ENCODE measurements at regions not wholly inside any gene's neighbourhood (a gene's known extent, or its start where the extent isn't known, plus 50 kb on each side); places are given as distances from the start of the nearest gene placed in this dataset.

DNA sequence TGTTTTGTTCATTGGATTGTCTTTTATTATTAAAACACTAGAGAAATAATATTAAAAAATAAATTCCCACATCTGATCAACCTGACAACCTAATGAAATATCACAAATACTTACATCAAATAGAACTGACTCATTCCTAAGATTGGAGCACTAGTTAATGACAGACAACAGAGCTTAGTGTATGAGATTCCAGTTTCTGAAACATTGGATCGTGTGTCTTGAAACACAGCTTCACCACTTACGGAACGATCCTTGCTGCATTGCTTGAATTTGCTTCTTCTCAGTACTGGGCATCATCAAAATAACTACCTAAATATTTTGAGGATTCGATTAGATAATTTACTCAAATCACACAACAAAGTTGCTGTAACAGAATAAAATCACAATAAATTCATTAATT lies 667.2 kb upstream of the CDH18 start:
- no peak overlapping the region for H2AFZ ChIP-seq (ENCODE audit: low read depth, low read length)
- DNase-seq (ENCODE audit: low read depth), result no peak
- TF ChIP-seq, protein P1, sequence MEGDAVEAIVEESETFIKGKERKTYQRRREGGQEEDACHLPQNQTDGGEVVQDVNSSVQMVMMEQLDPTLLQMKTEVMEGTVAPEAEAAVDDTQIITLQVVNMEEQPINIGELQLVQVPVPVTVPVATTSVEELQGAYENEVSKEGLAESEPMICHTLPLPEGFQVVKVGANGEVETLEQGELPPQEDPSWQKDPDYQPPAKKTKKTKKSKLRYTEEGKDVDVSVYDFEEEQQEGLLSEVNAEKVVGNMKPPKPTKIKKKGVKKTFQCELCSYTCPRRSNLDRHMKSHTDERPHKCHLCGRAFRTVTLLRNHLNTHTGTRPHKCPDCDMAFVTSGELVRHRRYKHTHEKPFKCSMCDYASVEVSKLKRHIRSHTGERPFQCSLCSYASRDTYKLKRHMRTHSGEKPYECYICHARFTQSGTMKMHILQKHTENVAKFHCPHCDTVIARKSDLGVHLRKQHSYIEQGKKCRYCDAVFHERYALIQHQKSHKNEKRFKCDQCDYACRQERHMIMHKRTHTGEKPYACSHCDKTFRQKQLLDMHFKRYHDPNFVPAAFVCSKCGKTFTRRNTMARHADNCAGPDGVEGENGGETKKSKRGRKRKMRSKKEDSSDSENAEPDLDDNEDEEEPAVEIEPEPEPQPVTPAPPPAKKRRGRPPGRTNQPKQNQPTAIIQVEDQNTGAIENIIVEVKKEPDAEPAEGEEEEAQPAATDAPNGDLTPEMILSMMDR (IDR thresholded peaks at IDR 0.05; ENCODE audit: insufficient read depth, low read depth, low read length), result no peak
- no peak for TF ChIP-seq EZH2 (IDR thresholded peaks at IDR 0.05; ENCODE audit: insufficient read depth, low read length)
- no peak overlapping the region for H3K9ac ChIP-seq (ENCODE audit: low read length)
- no peak overlapping the region for H3K4me3 ChIP-seq (ENCODE audit: insufficient read depth, low read depth, low read length)
- H3K4me2 ChIP-seq (ENCODE audit: low read length), result no peak overlapping the region
- H3K27ac ChIP-seq (ENCODE audit: low read depth, low read length), result no peak overlapping the region
- H3K4me1 ChIP-seq (ENCODE audit: insufficient read depth, low read length), result no peaks in the 10 kb centered on the region
- no peaks in the 10 kb centered on the region for H3K27me3 Mint-ChIP-seq (ENCODE audit: low read depth, unreplicated experiment)
- no peaks in the 10 kb centered on the region for H3K4me1 Mint-ChIP-seq (ENCODE audit: low read depth, unreplicated experiment)
- H3K9me3 ChIP-seq (ENCODE audit: insufficient read depth, low read depth, low read length), result no peaks in the 10 kb centered on the region
- FAIRE-seq, result no peak
- H3K27me3 ChIP-seq (ENCODE audit: insufficient read depth, low read length), result no peaks in the 10 kb centered on the region
- H3K36me3 ChIP-seq (ENCODE audit: insufficient read depth, low read length), result no peaks in the 10 kb centered on the region
- H3K79me2 ChIP-seq (ENCODE audit: insufficient read depth, low read length), result no peaks in the 10 kb centered on the region
- no peaks in the 10 kb centered on the region for H3K36me3 Mint-ChIP-seq (ENCODE audit: low read depth, unreplicated experiment)
- no peak overlapping the region for H3K27ac Mint-ChIP-seq (ENCODE audit: unreplicated experiment)
- no peaks in the 10 kb centered on the region for H4K20me1 ChIP-seq (ENCODE audit: insufficient read depth, low read length)
- H3K4me3 Mint-ChIP-seq (ENCODE audit: unreplicated experiment), result no peak overlapping the region
- H3K9me3 Mint-ChIP-seq (ENCODE audit: unreplicated experiment), result peaks cover 12% of the 10 kb centered on the region

DNA sequence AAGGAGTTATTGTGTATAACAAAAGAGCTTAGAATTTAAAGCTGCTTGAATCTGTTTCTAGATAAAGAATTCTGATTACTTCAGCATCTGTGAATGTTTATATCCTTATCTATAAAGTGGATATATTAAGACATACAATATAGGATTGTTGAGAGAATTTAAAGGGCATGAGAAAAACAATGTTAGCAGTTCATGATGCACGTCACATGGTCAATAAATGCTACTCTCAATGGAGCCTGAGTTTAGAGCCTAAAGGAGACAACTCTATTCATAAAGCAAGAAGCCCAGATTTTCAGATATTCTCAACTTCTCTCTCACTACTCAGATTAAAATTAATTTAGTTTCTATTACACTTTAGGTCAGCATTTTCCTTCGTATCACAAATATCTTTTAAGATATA lies 666.7 kb upstream of the CDH18 start:
- Histone ChIP-seq H3K27me3 (ENCODE audit: insufficient read depth, low read length) (no peaks in the 10 kb centered on the region), H3K27ac (ENCODE audit: low read depth, low read length) (no peak overlapping the region), H4K20me1 (ENCODE audit: insufficient read depth, low read length) (no peaks in the 10 kb centered on the region), H3K36me3 (ENCODE audit: insufficient read depth, low read length) (no peaks in the 10 kb centered on the region), H3K9ac (ENCODE audit: low read length) (no peak overlapping the region), H3K79me2 (ENCODE audit: insufficient read depth, low read length) (no peaks in the 10 kb centered on the region), H3K9me3 (ENCODE audit: insufficient read depth, low read depth, low read length) (no peaks in the 10 kb centered on the region), H3K4me3 (ENCODE audit: insufficient read depth, low read depth, low read length) (no peak overlapping the region), H3K4me1 (ENCODE audit: insufficient read depth, low read length) (no peaks in the 10 kb centered on the region), H3K4me2 (ENCODE audit: low read length) (no peak overlapping the region), H2AFZ (ENCODE audit: low read depth, low read length) (no peak overlapping the region)
- no peaks in the 10 kb centered on the region for H3K27me3 Mint-ChIP-seq (ENCODE audit: low read depth, unreplicated experiment)
- H3K4me3 Mint-ChIP-seq (ENCODE audit: unreplicated experiment), result no peak overlapping the region
- H3K36me3 Mint-ChIP-seq (ENCODE audit: low read depth, unreplicated experiment), result no peaks in the 10 kb centered on the region
- no peak for FAIRE-seq
- H3K9me3 Mint-ChIP-seq (ENCODE audit: unreplicated experiment), result peaks cover 12% of the 10 kb centered on the region
- no peak for DNase-seq (ENCODE audit: low read depth)
- no peak overlapping the region for H3K27ac Mint-ChIP-seq (ENCODE audit: unreplicated experiment)
- TF ChIP-seq, protein P1 (IDR thresholded peaks at IDR 0.05; ENCODE audit: insufficient read depth, low read depth, low read length), result no peak
- no peak for TF ChIP-seq EZH2 (IDR thresholded peaks at IDR 0.05; ENCODE audit: insufficient read depth, low read length)
- H3K4me1 Mint-ChIP-seq (ENCODE audit: low read depth, unreplicated experiment), result no peaks in the 10 kb centered on the region

DNA sequence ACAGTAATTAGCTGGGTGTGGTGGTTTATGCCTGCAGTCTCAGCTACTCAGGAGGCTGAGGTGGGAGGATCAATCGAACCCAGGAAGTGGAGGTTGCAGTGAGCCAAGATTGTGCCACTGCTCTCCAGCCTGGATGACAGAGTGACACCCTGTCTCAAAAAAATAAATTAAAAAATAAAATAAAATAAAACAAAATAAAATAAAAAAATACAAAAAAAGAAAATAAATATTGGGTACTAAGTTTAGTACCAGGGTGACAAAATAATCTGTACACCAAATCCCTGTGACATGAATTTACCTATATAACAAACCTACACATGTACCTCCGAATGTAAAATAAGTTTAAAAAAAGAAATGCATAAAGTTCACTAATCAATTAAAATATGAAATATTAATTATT lies 666.0 kb upstream of the CDH18 start:
- no peak for FAIRE-seq
- Mint-ChIP-seq H3K27me3 (ENCODE audit: low read depth, unreplicated experiment) (no peaks in the 10 kb centered on the region), H3K9me3 (ENCODE audit: unreplicated experiment) (peaks cover 12% of the 10 kb centered on the region), H3K36me3 (ENCODE audit: low read depth, unreplicated experiment) (no peaks in the 10 kb centered on the region), H3K27ac (ENCODE audit: unreplicated experiment) (no peak overlapping the region), H3K4me1 (ENCODE audit: low read depth, unreplicated experiment) (no peaks in the 10 kb centered on the region), H3K4me3 (ENCODE audit: unreplicated experiment) (no peak overlapping the region)
- no peak for DNase-seq (ENCODE audit: low read depth)
- no peak for TF ChIP-seq EZH2 (IDR thresholded peaks at IDR 0.05; ENCODE audit: insufficient read depth, low read length)
- TF ChIP-seq, protein P1 (IDR thresholded peaks at IDR 0.05; ENCODE audit: insufficient read depth, low read depth, low read length), result no peak
- no peaks in the 10 kb centered on the region for H4K20me1 ChIP-seq (ENCODE audit: insufficient read depth, low read length)
- H3K27me3 ChIP-seq (ENCODE audit: insufficient read depth, low read length), result no peaks in the 10 kb centered on the region
- no peak overlapping the region for H2AFZ ChIP-seq (ENCODE audit: low read depth, low read length)
- no peak overlapping the region for H3K4me3 ChIP-seq (ENCODE audit: insufficient read depth, low read depth, low read length)
- H3K79me2 ChIP-seq (ENCODE audit: insufficient read depth, low read length), result no peaks in the 10 kb centered on the region
- no peak overlapping the region for H3K27ac ChIP-seq (ENCODE audit: low read depth, low read length)
- no peaks in the 10 kb centered on the region for H3K36me3 ChIP-seq (ENCODE audit: insufficient read depth, low read length)
- H3K9ac ChIP-seq (ENCODE audit: low read length), result no peak overlapping the region
- H3K4me2 ChIP-seq (ENCODE audit: low read length), result no peak overlapping the region
- H3K4me1 ChIP-seq (ENCODE audit: insufficient read depth, low read length), result no peaks in the 10 kb centered on the region
- H3K9me3 ChIP-seq (ENCODE audit: insufficient read depth, low read depth, low read length), result no peaks in the 10 kb centered on the region
